ENCODE measurements at regions not wholly inside any gene's neighbourhood (a gene's known extent, or its start where the extent isn't known, plus 50 kb on each side); places are given as distances from the start of the nearest gene placed in this dataset.

DNA sequence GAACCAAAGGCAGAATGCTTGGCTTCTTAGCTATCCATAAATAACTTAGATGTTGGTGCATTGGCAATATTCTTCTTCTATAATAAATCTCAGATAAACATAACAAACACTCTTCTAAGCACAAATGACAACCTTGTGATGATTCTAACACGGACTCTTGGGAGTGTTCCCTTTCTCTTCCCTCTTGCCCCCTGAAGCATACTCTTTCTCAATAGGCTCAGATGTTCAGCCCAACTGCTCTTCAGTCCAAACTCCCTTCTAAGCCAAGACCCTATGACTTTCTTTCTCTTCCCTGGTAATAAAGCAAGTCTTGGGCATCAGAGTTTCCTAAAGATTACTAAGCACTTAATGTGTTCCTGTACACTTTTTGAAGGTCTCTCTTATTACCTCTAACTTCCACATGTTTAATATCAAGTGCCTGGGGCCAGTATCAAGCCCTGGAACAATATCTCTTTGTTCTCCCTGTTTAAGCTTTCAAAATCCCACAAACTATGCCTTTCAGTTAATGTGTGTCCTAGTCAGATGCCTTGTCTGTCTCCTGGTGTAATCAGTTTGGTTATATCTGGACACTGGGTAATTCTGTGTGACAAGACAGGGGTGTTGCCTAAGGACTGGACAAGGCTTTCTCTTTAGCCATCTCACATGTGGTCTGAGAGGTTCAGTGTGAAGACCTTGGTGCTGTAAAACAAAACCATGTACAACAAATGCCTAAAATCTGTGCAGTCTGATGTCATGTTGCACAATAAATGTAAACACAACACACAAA is 92.9 kb upstream of the IVNS1ABP start (continued):
- TF ChIP-seq, protein P1, sequence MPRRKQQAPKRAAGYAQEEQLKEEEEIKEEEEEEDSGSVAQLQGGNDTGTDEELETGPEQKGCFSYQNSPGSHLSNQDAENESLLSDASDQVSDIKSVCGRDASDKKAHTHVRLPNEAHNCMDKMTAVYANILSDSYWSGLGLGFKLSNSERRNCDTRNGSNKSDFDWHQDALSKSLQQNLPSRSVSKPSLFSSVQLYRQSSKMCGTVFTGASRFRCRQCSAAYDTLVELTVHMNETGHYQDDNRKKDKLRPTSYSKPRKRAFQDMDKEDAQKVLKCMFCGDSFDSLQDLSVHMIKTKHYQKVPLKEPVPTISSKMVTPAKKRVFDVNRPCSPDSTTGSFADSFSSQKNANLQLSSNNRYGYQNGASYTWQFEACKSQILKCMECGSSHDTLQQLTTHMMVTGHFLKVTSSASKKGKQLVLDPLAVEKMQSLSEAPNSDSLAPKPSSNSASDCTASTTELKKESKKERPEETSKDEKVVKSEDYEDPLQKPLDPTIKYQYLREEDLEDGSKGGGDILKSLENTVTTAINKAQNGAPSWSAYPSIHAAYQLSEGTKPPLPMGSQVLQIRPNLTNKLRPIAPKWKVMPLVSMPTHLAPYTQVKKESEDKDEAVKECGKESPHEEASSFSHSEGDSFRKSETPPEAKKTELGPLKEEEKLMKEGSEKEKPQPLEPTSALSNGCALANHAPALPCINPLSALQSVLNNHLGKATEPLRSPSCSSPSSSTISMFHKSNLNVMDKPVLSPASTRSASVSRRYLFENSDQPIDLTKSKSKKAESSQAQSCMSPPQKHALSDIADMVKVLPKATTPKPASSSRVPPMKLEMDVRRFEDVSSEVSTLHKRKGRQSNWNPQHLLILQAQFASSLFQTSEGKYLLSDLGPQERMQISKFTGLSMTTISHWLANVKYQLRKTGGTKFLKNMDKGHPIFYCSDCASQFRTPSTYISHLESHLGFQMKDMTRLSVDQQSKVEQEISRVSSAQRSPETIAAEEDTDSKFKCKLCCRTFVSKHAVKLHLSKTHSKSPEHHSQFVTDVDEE (CRISPR knock-in tag; IDR thresholded peaks at IDR 0.05): no peak
- no peak for TF ChIP-seq GLIS3 (CRISPR knock-in tag; IDR thresholded peaks at IDR 0.05)

DNA sequence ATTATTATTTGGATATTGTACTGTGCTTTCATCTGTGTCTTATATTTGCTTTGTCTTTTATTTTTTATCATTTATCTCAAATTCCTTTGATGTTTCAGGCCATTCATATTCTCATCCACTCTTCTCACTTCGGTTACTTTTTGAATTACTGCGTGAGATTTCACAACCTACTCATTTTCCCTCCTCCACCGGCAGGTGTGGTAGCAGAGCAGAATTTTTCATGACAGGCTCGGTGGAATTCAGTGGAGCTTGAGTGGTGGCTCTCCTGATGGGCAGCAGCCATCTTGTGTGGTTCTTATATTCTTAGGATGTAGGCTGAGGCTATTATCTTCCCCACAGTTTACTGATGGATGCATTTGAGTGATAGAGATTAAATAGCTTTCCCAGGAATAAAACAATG is 92.3 kb upstream of the IVNS1ABP start:
- no peak for TF ChIP-seq TCF4 (CRISPR knock-in tag; IDR thresholded peaks at IDR 0.05; ENCODE audit: borderline replicate concordance)
- TF ChIP-seq ARNTL (CRISPR knock-in tag; IDR thresholded peaks at IDR 0.05; ENCODE audit: borderline replicate concordance, low read depth): no peak
- no peak for TF ChIP-seq ZC3H10 (CRISPR knock-in tag; IDR thresholded peaks at IDR 0.05)
- no peak for TF ChIP-seq CSDC2 (CRISPR knock-in tag; IDR thresholded peaks at IDR 0.05)
- TF ChIP-seq, protein P2, sequence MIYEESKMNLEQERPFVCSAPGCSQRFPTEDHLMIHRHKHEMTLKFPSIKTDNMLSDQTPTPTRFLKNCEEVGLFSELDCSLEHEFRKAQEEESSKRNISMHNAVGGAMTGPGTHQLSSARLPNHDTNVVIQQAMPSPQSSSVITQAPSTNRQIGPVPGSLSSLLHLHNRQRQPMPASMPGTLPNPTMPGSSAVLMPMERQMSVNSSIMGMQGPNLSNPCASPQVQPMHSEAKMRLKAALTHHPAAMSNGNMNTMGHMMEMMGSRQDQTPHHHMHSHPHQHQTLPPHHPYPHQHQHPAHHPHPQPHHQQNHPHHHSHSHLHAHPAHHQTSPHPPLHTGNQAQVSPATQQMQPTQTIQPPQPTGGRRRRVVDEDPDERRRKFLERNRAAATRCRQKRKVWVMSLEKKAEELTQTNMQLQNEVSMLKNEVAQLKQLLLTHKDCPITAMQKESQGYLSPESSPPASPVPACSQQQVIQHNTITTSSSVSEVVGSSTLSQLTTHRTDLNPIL (CRISPR knock-in tag; IDR thresholded peaks at IDR 0.05; ENCODE audit: low read depth): no peak
- no peak for TF ChIP-seq BACH2 (CRISPR knock-in tag; IDR thresholded peaks at IDR 0.05; ENCODE audit: borderline replicate concordance)
- no peak for TF ChIP-seq ISL1 (CRISPR knock-in tag; IDR thresholded peaks at IDR 0.05)
- no peak for TF ChIP-seq TOX (CRISPR knock-in tag; IDR thresholded peaks at IDR 0.05; ENCODE audit: borderline replicate concordance)
- TF ChIP-seq, protein P3, sequence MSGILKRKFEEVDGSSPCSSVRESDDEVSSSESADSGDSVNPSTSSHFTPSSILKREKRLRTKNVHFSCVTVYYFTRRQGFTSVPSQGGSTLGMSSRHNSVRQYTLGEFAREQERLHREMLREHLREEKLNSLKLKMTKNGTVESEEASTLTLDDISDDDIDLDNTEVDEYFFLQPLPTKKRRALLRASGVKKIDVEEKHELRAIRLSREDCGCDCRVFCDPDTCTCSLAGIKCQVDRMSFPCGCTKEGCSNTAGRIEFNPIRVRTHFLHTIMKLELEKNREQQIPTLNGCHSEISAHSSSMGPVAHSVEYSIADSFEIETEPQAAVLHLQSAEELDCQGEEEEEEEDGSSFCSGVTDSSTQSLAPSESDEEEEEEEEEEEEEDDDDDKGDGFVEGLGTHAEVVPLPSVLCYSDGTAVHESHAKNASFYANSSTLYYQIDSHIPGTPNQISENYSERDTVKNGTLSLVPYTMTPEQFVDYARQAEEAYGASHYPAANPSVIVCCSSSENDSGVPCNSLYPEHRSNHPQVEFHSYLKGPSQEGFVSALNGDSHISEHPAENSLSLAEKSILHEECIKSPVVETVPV (CRISPR knock-in tag; IDR thresholded peaks at IDR 0.05): no peak
- TF ChIP-seq PPARA (CRISPR knock-in tag; IDR thresholded peaks at IDR 0.05; ENCODE audit: borderline replicate concordance): no peak
- TF ChIP-seq, protein P4, sequence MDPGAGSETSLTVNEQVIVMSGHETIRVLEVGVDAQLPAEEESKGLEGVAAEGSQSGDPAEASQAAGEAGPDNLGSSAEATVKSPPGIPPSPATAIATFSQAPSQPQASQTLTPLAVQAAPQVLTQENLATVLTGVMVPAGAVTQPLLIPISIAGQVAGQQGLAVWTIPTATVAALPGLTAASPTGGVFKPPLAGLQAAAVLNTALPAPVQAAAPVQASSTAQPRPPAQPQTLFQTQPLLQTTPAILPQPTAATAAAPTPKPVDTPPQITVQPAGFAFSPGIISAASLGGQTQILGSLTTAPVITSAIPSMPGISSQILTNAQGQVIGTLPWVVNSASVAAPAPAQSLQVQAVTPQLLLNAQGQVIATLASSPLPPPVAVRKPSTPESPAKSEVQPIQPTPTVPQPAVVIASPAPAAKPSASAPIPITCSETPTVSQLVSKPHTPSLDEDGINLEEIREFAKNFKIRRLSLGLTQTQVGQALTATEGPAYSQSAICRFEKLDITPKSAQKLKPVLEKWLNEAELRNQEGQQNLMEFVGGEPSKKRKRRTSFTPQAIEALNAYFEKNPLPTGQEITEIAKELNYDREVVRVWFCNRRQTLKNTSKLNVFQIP (CRISPR knock-in tag; IDR thresholded peaks at IDR 0.05; ENCODE audit: borderline replicate concordance, low read depth): no peak
- no peak for ATAC-seq

DNA sequence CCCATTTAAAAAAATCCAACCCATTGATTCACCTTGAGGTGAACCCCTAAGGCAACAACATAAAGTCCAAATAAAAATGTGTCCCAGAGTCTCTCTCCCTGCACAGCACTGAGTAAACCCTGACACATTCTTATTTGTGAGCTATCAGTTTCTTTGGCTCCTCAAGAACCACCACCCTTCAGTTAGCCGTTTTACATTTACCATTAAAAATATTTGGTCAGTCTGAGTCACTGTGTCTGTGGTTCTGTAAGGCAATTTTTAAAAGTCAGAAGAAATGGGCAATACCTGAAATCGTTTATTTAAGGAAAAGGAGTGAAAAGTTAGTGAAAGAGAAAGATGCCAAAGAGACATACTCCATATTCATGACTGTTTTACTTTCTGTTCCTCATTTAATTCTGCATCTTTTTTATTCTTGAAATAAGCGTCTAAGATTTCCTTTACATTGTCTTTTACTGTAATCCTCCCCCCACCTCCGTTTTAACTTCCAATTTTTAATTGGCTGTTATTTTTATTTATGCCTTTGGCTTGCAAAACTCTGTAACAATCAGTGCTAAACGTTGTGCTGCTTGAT is 91.7 kb upstream of the IVNS1ABP start:
- no peak for ATAC-seq
- TF ChIP-seq ZC3H10 (CRISPR knock-in tag; IDR thresholded peaks at IDR 0.05) (0 out of 2 replicates have a peak, but pooled peaks have one; percentile 17), CSDC2 (CRISPR knock-in tag; IDR thresholded peaks at IDR 0.05) (no peak)
- TF ChIP-seq, protein P2 (CRISPR knock-in tag; IDR thresholded peaks at IDR 0.05; ENCODE audit: low read depth): no peak

DNA sequence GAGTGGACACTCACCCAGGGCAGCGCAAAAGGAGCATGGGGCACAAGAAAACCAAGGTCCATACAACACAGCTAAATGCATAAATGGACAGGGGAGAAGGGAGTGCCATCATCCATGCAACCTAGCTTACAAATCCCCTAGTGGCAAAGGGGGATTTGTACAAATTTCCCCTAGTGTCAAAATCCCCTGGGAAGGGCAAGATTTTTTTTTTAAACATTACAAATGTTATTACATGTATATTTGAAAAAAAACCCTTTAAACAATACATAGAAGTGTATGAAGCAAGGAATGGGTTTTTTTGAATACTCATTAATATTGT is 89.6 kb upstream of the IVNS1ABP start:
- no peak for ATAC-seq
- TF ChIP-seq GLIS3 (CRISPR knock-in tag; IDR thresholded peaks at IDR 0.05) (no peak), SNAI2 (CRISPR knock-in tag; IDR thresholded peaks at IDR 0.05) (no peak), ZNF565 (CRISPR knock-in tag; conservative IDR thresholded peaks at IDR 0.05; ENCODE audit: low read depth) (no peak), ESRRG (CRISPR knock-in tag; IDR thresholded peaks at IDR 0.05) (no peak), ZFP3 (CRISPR knock-in tag; IDR thresholded peaks at IDR 0.05) (no peak), RARB (CRISPR knock-in tag; IDR thresholded peaks at IDR 0.05) (no peak), ZNF8 (CRISPR knock-in tag; IDR thresholded peaks at IDR 0.05) (no peak), ARNTL (CRISPR knock-in tag; IDR thresholded peaks at IDR 0.05; ENCODE audit: borderline replicate concordance, low read depth) (no peak), TCF4 (CRISPR knock-in tag; IDR thresholded peaks at IDR 0.05; ENCODE audit: borderline replicate concordance) (no peak), CSDC2 (CRISPR knock-in tag; IDR thresholded peaks at IDR 0.05) (no peak), ISL1 (CRISPR knock-in tag; IDR thresholded peaks at IDR 0.05) (no peak), ZFP30 (CRISPR knock-in tag; IDR thresholded peaks at IDR 0.05) (no peak)
- TF ChIP-seq, protein P5, sequence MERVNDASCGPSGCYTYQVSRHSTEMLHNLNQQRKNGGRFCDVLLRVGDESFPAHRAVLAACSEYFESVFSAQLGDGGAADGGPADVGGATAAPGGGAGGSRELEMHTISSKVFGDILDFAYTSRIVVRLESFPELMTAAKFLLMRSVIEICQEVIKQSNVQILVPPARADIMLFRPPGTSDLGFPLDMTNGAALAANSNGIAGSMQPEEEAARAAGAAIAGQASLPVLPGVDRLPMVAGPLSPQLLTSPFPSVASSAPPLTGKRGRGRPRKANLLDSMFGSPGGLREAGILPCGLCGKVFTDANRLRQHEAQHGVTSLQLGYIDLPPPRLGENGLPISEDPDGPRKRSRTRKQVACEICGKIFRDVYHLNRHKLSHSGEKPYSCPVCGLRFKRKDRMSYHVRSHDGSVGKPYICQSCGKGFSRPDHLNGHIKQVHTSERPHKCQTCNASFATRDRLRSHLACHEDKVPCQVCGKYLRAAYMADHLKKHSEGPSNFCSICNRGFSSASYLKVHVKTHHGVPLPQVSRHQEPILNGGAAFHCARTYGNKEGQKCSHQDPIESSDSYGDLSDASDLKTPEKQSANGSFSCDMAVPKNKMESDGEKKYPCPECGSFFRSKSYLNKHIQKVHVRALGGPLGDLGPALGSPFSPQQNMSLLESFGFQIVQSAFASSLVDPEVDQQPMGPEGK (CRISPR knock-in tag; IDR thresholded peaks at IDR 0.05; ENCODE audit: borderline replicate concordance): no peak
- TF ChIP-seq, protein P3 (CRISPR knock-in tag; IDR thresholded peaks at IDR 0.05): no peak

Measured in SK-N-SH treated with all-trans-retinoic acid at 6 μM for 48 hours (cell line).